Panc1 (cell line): ENCODE measurements at regions not wholly inside any gene's neighbourhood (a gene's known extent, or its start where the extent isn't known, plus 50 kb on each side); places are given as distances from the start of the nearest gene placed in this dataset.

Experiments used
- ATAC-seq: fragments of 200-7000 bp; cut with Tn5 transposase; 2 replicates; pipeline ENCODE4 v1.9.1; 2020; ENCODE audit warnings: mild to moderate bottlenecking, moderate library complexity
- BruUV-seq: library from RNA; stranded (reverse); fragments of 400-500 nt; replicated peaks from 2 replicates; lab custom pipeline; 2021; lab: Mats Ljungman, UMichigan
- CTCF ChIA-PET: fragments of 300-600 bp; sonication (Branson Sonifier 250); formaldehyde crosslinking; loops from one replicate; lab custom pipeline; 2022; ENCODE audit warnings: antibody characterized with exemption; lab: Charles Lee
- POLR2A ChIA-PET: fragments of 300-600 bp; sonication (Branson Sonifier 250); formaldehyde crosslinking; loops from one replicate; lab custom pipeline; 2022; ENCODE audit warnings: antibody characterized with exemption; lab: Charles Lee
- DNase-seq: peaks from one replicate; pipeline ENCODE4 v3.0.0-alpha.2; 2010; ENCODE audit warnings: low read depth, low spot score
- H3K27ac ChIP-seq: 2 replicates; pipeline ENCODE4 v1.5.1; 2011; ENCODE audit warnings: mild to moderate bottlenecking, low read length, inconsistent platforms
- H3K27me3 ChIP-seq: fragments of 200-500 bp; sonication (Bioruptor generic); 2 replicates; pipeline ENCODE4 v1.6.0; 2014; ENCODE audit warnings: low read length, inconsistent platforms; ENCODE audit not compliant: control insufficient read depth, insufficient read depth
- H3K36me3 ChIP-seq: fragments of 200-500 bp; sonication (Bioruptor generic); 2 replicates; pipeline ENCODE4 v1.5.1; 2014; ENCODE audit warnings: inconsistent platforms, mild to moderate bottlenecking, low read length, moderate library complexity; ENCODE audit not compliant: control insufficient read depth, insufficient read depth
- H3K4me1 ChIP-seq: 2 replicates; pipeline ENCODE4 v1.5.1; 2011; ENCODE audit warnings: inconsistent platforms, mild to moderate bottlenecking, low read length, moderate library complexity; ENCODE audit not compliant: control insufficient read depth, insufficient read depth
- H3K4me3 ChIP-seq, 2 experiments: 2 replicates each; pipeline ENCODE4 v1.5.1; 2011 to 2012; ENCODE audit warnings: low read depth in 2 of 2, low read length in 2 of 2, mild to moderate bottlenecking in 2 of 2, inconsistent platforms in 1 of 2, moderate library complexity in 1 of 2
- H3K9me3 ChIP-seq: fragments of 200-500 bp; sonication (Bioruptor generic); 2 replicates; pipeline ENCODE4 v1.5.1; 2014; ENCODE audit warnings: low read depth, mild to moderate bottlenecking, inconsistent platforms, low read length, moderate library complexity; ENCODE audit not compliant: control insufficient read depth, insufficient read depth
- POLR2AphosphoS5 ChIP-seq: IDR thresholded peaks from 2 replicates; pipeline ENCODE4 v1.6.1; 2012; ENCODE audit warnings: mild to moderate bottlenecking, low read depth, low read length, moderate library complexity
- SIN3A ChIP-seq: IDR thresholded peaks from 2 replicates; pipeline ENCODE4 v1.6.1; 2012; ENCODE audit warnings: low read depth, mild to moderate bottlenecking, low read length, moderate library complexity, borderline replicate concordance; ENCODE audit not compliant: insufficient read depth
- TCF7L2 ChIP-seq: IDR thresholded peaks from 2 replicates; pipeline ENCODE4 v1.6.1; 2011; ENCODE audit warnings: mild to moderate bottlenecking, low read depth, low read length, inconsistent platforms
- in situ Hi-C: cut with HindIII; loops from 2 replicates; pipeline ENCODE4 v1.10.0; 2016; ENCODE audit warnings: low sequenced_read_pairs, low pct_unique_long_range_greater_than_20kb
- intact Hi-C: fragments of 100-400 bp; cut with micrococcal nuclease; formaldehyde crosslinking; loops from one replicate; pipeline ENCODE4 v1.10.0; 2022; ENCODE audit not compliant: unreplicated experiment
- TF ChIP-seq, protein P1 (sequence below): fragments of 450-650 bp; IDR thresholded peaks from 2 replicates; pipeline ENCODE4 v1.5.1; 2017; ENCODE audit warnings: mild to moderate bottlenecking
- TF ChIP-seq, protein P2 (sequence below), 2 experiments: IDR thresholded peaks; 2 replicates each; pipeline ENCODE4 v1.6.1; 2011 to 2012; ENCODE audit warnings: low read depth in 2 of 2, control low read depth in 1 of 2, low read length in 1 of 2, mild to moderate bottlenecking in 1 of 2, moderate library complexity in 1 of 2; ENCODE audit not compliant: insufficient read depth in 1 of 2

DNA sequence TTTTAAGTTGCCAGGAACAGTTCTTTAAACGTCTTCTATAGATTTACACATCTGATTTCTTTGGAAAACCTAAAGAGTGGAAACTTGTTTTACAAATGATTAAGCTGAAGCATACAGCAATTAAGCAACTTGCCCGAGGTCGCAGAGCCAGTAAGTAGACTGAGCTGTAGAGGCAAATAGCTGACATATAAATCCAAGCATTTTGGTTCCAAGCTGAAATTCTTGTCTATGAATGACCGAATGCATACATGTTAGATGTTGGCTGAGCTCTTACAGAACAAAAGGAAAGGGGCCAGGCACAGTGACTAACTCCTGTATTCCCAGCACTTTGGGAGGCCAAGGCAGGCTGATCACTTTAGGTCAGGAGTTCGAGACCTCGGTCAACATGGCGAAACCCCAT lies 101.8 kb upstream of the SGK1 start:
- no peak overlapping the region for H3K27ac ChIP-seq
- DNase-seq = no peak
- H3K4me3 ChIP-seq = no peak overlapping the region
- no peaks in the 10 kb centered on the region for H3K9me3 ChIP-seq
- in situ Hi-C loops (no loop called here), intact Hi-C loops (no loop called here)
- no peaks in the 10 kb centered on the region for H3K4me1 ChIP-seq
- BruUV-seq = no TSS peak
- POLR2A ChIA-PET = interaction anchor here (0.6 kb wide), 1 partner anchor 25 kb away, joined by 5 read pairs; no protein-coding TSS in a partner anchor
- no peaks in the 10 kb centered on the region for H3K27me3 ChIP-seq
- no peaks in the 10 kb centered on the region for H3K36me3 ChIP-seq
- CTCF ChIA-PET = no interaction called here
- ATAC-seq = no peak
- TF ChIP-seq TCF7L2 = no peak
- TF ChIP-seq, protein P1, sequence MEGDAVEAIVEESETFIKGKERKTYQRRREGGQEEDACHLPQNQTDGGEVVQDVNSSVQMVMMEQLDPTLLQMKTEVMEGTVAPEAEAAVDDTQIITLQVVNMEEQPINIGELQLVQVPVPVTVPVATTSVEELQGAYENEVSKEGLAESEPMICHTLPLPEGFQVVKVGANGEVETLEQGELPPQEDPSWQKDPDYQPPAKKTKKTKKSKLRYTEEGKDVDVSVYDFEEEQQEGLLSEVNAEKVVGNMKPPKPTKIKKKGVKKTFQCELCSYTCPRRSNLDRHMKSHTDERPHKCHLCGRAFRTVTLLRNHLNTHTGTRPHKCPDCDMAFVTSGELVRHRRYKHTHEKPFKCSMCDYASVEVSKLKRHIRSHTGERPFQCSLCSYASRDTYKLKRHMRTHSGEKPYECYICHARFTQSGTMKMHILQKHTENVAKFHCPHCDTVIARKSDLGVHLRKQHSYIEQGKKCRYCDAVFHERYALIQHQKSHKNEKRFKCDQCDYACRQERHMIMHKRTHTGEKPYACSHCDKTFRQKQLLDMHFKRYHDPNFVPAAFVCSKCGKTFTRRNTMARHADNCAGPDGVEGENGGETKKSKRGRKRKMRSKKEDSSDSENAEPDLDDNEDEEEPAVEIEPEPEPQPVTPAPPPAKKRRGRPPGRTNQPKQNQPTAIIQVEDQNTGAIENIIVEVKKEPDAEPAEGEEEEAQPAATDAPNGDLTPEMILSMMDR = no peak
- TF ChIP-seq SIN3A = no peak
- TF ChIP-seq POLR2AphosphoS5 = no peak
- TF ChIP-seq, protein P2, sequence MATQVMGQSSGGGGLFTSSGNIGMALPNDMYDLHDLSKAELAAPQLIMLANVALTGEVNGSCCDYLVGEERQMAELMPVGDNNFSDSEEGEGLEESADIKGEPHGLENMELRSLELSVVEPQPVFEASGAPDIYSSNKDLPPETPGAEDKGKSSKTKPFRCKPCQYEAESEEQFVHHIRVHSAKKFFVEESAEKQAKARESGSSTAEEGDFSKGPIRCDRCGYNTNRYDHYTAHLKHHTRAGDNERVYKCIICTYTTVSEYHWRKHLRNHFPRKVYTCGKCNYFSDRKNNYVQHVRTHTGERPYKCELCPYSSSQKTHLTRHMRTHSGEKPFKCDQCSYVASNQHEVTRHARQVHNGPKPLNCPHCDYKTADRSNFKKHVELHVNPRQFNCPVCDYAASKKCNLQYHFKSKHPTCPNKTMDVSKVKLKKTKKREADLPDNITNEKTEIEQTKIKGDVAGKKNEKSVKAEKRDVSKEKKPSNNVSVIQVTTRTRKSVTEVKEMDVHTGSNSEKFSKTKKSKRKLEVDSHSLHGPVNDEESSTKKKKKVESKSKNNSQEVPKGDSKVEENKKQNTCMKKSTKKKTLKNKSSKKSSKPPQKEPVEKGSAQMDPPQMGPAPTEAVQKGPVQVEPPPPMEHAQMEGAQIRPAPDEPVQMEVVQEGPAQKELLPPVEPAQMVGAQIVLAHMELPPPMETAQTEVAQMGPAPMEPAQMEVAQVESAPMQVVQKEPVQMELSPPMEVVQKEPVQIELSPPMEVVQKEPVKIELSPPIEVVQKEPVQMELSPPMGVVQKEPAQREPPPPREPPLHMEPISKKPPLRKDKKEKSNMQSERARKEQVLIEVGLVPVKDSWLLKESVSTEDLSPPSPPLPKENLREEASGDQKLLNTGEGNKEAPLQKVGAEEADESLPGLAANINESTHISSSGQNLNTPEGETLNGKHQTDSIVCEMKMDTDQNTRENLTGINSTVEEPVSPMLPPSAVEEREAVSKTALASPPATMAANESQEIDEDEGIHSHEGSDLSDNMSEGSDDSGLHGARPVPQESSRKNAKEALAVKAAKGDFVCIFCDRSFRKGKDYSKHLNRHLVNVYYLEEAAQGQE (IDR thresholded peaks at IDR 0.05; ENCODE audit: insufficient read depth in 1 of 2, low read depth in 2 of 2, low read length in 1 of 2) = no peak

DNA sequence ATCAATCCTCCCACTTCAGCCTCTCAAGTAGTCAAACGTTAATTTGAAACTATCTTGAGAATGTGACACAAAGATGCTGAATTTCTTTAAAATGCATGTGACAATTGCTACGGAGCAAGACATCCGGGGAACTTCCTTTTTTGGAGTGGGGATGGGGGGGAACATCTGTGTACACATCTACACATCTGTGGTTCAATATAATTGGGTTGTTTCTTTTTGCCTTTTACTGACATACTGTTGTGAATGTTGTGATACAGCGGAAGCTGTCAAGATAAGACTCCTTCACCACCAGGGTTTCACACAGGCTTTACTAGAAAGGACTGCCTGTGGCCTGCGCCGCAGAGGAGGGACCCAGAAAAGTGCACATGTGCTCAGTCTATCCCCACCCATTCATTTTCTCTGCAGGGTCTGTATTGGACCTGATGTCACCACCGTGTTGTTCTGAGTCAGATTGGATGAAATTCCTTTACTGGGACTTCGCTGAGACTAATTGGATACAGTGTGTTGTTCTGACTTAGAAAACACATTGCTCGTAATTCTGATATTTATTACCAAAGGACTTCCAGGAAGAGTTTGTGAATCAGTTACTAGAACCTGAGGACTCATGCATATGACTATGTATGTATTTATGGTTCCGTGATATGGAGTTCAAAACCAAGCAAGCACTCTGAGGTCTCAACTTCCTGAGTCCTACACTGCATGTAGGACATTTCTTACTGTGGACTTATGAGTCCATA lies 98.7 kb upstream of the SGK1 start:
- no peak overlapping the region for H3K4me3 ChIP-seq
- H3K9me3 ChIP-seq = no peaks in the 10 kb centered on the region
- intact Hi-C loops (no loop called here), in situ Hi-C loops (no loop called here)
- no peaks in the 10 kb centered on the region for H3K36me3 ChIP-seq
- TF ChIP-seq TCF7L2 = no peak
- TF ChIP-seq, protein P1 = no peak
- TF ChIP-seq POLR2AphosphoS5 = no peak
- TF ChIP-seq, protein P2 (IDR thresholded peaks at IDR 0.05; ENCODE audit: insufficient read depth in 1 of 2, low read depth in 2 of 2, low read length in 1 of 2) = no peak
- no peak for TF ChIP-seq SIN3A
- no TSS peak for BruUV-seq
- no peaks in the 10 kb centered on the region for H3K27me3 ChIP-seq
- DNase-seq = no peak
- ATAC-seq = no peak
- H3K27ac ChIP-seq = no peak overlapping the region
- H3K4me1 ChIP-seq = no peaks in the 10 kb centered on the region
- CTCF ChIA-PET = no interaction called here
- POLR2A ChIA-PET = no interaction called here
